ENCODE measurements at regions not wholly inside any gene's neighbourhood (a gene's known extent, or its start where the extent isn't known, plus 50 kb on each side); places are given as distances from the start of the nearest gene placed in this dataset.

GRCh38 chr5:164824671-164825070, 1319.3 kb downstream of the MAT2B start:
- TF ChIP-seq CTCF (IDR thresholded peaks at IDR 0.05) = no peak

- TF ChIP-seq CTCF (IDR thresholded peaks at IDR 0.05) = no peak
Measured at GRCh38 chr5:164832516-164832915, 1327.1 kb downstream of the MAT2B start.

- TF ChIP-seq CTCF (IDR thresholded peaks at IDR 0.05) = no peak
Measured at GRCh38 chr5:164844348-164844747, 1338.9 kb downstream of the MAT2B start.

GRCh38 chr5:164860896-164861295, 1355.5 kb downstream of the MAT2B start:
- no peak for TF ChIP-seq CTCF (IDR thresholded peaks at IDR 0.05)

- TF ChIP-seq CTCF (IDR thresholded peaks at IDR 0.05) = no peak
Measured at GRCh38 chr5:164861610-164862009, 1356.2 kb downstream of the MAT2B start.

- TF ChIP-seq CTCF (IDR thresholded peaks at IDR 0.05) = no peak
Measured at GRCh38 chr5:164868761-164869160, 1363.3 kb downstream of the MAT2B start.

- TF ChIP-seq CTCF (IDR thresholded peaks at IDR 0.05) = no peak
Measured at GRCh38 chr5:164869325-164869724, 1363.9 kb downstream of the MAT2B start.

GRCh38 chr5:164876793-164877192, 1371.4 kb downstream of the MAT2B start:
- TF ChIP-seq CTCF (IDR thresholded peaks at IDR 0.05) = no peak

All from LNCAP (cell line).